ENCODE measurements at regions not wholly inside any gene's neighbourhood (a gene's known extent, or its start where the extent isn't known, plus 50 kb on each side); places are given as distances from the start of the nearest gene placed in this dataset.

GRCh38 chr9:73611032-73611431, 459.4 kb downstream of the ANXA1 start:
- no peaks in the 10 kb centered on the region for H3K9me3 ChIP-seq
- no peaks in the 10 kb centered on the region for H3K36me3 ChIP-seq
- no peak for ATAC-seq
- H3K27me3 ChIP-seq: no peaks in the 10 kb centered on the region
- no peak for DNase-seq
- H3K27ac ChIP-seq: no peak overlapping the region
- H3K4me3 ChIP-seq: no peak overlapping the region
- H3K4me1 ChIP-seq: no peaks in the 10 kb centered on the region
- intact Hi-C loops (cut with DNase I): loop anchor here in 1 of 2 donors (10.0 kb wide), 1 partner anchor 64 kb away; no protein-coding TSS in a partner anchor
- TF ChIP-seq CTCF (IDR thresholded peaks at IDR 0.05): no peak

DNA sequence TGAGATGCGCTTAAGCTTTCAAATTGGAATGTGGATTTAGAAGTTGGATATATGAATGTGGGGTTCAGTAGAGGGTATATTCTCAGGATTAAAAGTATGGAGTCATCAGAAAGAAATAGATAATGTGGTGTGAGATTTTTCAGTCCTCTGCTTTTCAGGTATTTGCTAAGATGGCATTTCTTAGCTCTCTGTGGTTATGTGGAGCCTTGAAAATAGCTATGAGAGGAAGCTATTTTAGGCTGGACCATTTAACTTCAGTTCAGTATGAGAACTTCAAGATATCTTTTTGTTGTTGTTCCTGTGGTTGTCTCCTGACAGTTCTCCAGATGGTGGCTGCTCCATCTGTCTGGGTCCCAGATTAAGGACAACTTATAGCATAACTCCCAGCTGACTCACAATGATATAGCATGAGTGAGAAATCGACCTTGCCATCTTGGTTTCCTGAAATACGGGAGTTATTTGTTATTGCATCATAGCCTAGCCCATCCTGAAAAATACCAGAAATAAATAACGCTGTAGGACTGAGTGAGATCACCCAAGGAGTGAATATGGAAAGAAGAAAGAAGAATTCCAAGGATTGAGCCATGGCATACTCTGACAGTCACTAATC, 461.5 kb downstream of the ANXA1 start:
- TF ChIP-seq CTCF (IDR thresholded peaks at IDR 0.05): no peak
- Histone ChIP-seq H3K27ac (no peak overlapping the region), H3K4me1 (no peaks in the 10 kb centered on the region), H3K36me3 (no peaks in the 10 kb centered on the region), H3K9me3 (no peaks in the 10 kb centered on the region), H3K27me3 (no peaks in the 10 kb centered on the region), H3K4me3 (no peak overlapping the region)
- intact Hi-C loops (cut with DNase I): loop anchor here in 1 of 2 donors (10.0 kb wide), 1 partner anchor 62 kb away; no protein-coding TSS in a partner anchor
- ATAC-seq (no peak), DNase-seq (no peak)

- no peaks in the 10 kb centered on the region for H3K4me1 ChIP-seq
- no peaks in the 10 kb centered on the region for H3K9me3 ChIP-seq
- ATAC-seq (no peak), DNase-seq (no peak)
- no peaks in the 10 kb centered on the region for H3K27me3 ChIP-seq
- no peak overlapping the region for H3K4me3 ChIP-seq
- no peak for TF ChIP-seq CTCF (IDR thresholded peaks at IDR 0.05)
- no peaks in the 10 kb centered on the region for H3K36me3 ChIP-seq
- intact Hi-C loops (cut with DNase I): loop anchor here in 1 of 2 donors (10.0 kb wide), 1 partner anchor 59 kb away; no protein-coding TSS in a partner anchor
- H3K27ac ChIP-seq: no peak overlapping the region
These were observed 463.9 kb downstream of the ANXA1 start for GRCh38 chr9:73615557-73615956.

- H3K27me3 ChIP-seq: no peaks in the 10 kb centered on the region
- intact Hi-C loops (cut with DNase I): loop anchor here in 1 of 2 donors (10.0 kb wide), 1 partner anchor 57 kb away; no protein-coding TSS in a partner anchor
- DNase-seq: no peak
- TF ChIP-seq CTCF (IDR thresholded peaks at IDR 0.05): no peak
- no peak overlapping the region for H3K4me3 ChIP-seq
- no peaks in the 10 kb centered on the region for H3K36me3 ChIP-seq
- H3K4me1 ChIP-seq: no peaks in the 10 kb centered on the region
- H3K9me3 ChIP-seq: no peaks in the 10 kb centered on the region
- ATAC-seq: no peak
- no peak overlapping the region for H3K27ac ChIP-seq
These were observed 465.9 kb downstream of the ANXA1 start for GRCh38 chr9:73617586-73617985.

DNA sequence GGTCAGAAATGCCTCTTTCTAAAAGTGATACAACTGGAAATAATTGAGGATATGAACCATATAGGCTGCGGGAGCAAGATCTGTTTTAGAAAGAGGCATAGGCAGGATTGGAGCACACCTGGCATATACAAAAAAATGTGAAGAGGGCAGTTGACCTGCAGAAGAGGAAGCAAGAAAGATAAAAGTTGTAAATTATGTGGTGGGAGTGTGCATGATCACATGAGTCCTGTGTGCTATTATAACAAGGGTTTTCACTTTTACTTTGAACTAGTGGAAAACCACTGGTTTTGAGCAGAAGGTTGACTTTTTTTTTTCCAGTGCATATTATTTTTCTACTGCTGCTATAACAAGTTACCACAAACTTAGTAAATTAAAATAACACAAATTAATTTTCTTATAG, 489.3 kb downstream of the ANXA1 start:
- ATAC-seq: no peak
- Histone ChIP-seq H3K27me3 (no peaks in the 10 kb centered on the region), H3K4me1 (no peaks in the 10 kb centered on the region), H3K27ac (no peak overlapping the region), H3K9me3 (peaks cover 0 to 2% of the 10 kb centered on the region in 2 donors), H3K36me3 (no peaks in the 10 kb centered on the region), H3K4me3 (no peak overlapping the region)
- intact Hi-C loops (cut with DNase I): no loop called here
- no peak for DNase-seq
- TF ChIP-seq CTCF (IDR thresholded peaks at IDR 0.05): no peak

Data from left lung (tissue), 4 donors.